HCT116 (cell line): ENCODE measurements at regions not wholly inside any gene's neighbourhood (a gene's known extent, or its start where the extent isn't known, plus 50 kb on each side); places are given as distances from the start of the nearest gene placed in this dataset.

Experiments used
- EZH2 ChIP-seq: fragments of 200-600 bp; sonication (generic); IDR thresholded peaks from 2 replicates; pipeline ENCODE4 v1.6.1; 2017; ENCODE audit warnings: antibody characterized with exemption, mixed run types
- MAX ChIP-seq: IDR thresholded peaks from 2 replicates; pipeline ENCODE4 v1.6.1; 2012
- POLR2A ChIP-seq: IDR thresholded peaks from 2 replicates; pipeline ENCODE4 v1.7.0; 2011; ENCODE audit warnings: borderline replicate concordance; ENCODE audit not compliant: insufficient read depth, insufficient read length; ENCODE audit errors: extremely low read depth
- RAD21 ChIP-seq: IDR thresholded peaks from 2 replicates; pipeline ENCODE4 v1.6.1; 2012; ENCODE audit warnings: low read depth, mild to moderate bottlenecking
- SP1 ChIP-seq: IDR thresholded peaks from 2 replicates; pipeline ENCODE4 v1.6.1; 2012; ENCODE audit warnings: low read depth
- TF ChIP-seq, protein P1 (sequence below), 3 experiments: fragments of 200-600 bp in 1 of 3; sonication (generic) in 1 of 3; IDR thresholded peaks in 2 of 3; conservative IDR thresholded peaks in 1 of 3; 2 replicates each; pipeline ENCODE4 v1.5.1; 2012 to 2017; ENCODE audit warnings: low read depth in 2 of 3, low read length in 2 of 3, antibody characterized with exemption in 1 of 3, borderline replicate concordance in 1 of 3, control low read depth in 1 of 3, mild to moderate bottlenecking in 1 of 3, mixed read lengths in 1 of 3, mixed run types in 1 of 3, moderate library complexity in 1 of 3; ENCODE audit not compliant: insufficient read depth in 1 of 3

DNA sequence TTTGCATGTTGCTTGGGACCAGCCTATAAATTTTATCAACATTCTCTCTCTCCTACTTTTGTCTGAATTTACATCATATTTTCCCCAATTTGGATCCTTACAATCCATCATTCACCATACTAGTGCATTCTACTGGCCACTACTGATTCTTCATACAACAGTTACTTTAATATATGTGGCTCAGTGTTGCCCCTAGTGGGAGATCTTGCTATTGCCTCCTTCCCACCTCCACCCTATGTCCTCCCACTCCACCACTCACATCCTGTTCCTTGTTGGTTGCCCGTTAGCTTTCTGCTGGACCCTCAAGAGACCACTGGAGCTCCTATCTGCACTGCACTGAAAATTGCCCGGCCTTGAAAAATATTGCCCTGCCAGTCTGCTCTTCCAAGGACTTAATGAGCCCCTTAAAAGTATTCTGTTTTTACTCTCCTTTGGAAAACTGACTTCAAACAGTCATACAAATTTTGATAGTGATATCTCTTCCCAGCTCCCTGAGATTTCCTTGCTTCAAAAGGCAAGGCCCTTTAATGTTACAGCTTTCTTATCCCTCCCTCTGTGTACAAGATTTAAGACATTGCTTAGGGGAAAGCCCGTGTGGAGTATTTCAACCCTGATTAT lies 243.2 kb upstream of the TMEM229A start:
- TF ChIP-seq, protein P1, sequence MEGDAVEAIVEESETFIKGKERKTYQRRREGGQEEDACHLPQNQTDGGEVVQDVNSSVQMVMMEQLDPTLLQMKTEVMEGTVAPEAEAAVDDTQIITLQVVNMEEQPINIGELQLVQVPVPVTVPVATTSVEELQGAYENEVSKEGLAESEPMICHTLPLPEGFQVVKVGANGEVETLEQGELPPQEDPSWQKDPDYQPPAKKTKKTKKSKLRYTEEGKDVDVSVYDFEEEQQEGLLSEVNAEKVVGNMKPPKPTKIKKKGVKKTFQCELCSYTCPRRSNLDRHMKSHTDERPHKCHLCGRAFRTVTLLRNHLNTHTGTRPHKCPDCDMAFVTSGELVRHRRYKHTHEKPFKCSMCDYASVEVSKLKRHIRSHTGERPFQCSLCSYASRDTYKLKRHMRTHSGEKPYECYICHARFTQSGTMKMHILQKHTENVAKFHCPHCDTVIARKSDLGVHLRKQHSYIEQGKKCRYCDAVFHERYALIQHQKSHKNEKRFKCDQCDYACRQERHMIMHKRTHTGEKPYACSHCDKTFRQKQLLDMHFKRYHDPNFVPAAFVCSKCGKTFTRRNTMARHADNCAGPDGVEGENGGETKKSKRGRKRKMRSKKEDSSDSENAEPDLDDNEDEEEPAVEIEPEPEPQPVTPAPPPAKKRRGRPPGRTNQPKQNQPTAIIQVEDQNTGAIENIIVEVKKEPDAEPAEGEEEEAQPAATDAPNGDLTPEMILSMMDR (IDR thresholded peaks at IDR 0.05 in 2 of 3, conservative IDR thresholded peaks at IDR 0.05 in 1 of 3; ENCODE audit: borderline replicate concordance in 1 of 3, insufficient read depth in 1 of 3, low read depth in 2 of 3, low read length in 2 of 3) = peak; percentile 59 to 77 (median 72); a peak in 5 of 6 replicates
- TF ChIP-seq EZH2 (no peak), MAX (no peak), RAD21 (peak; percentile 48; the same call in 1 of the 2 replicates), POLR2A (no peak), SP1 (no peak)
